ENCODE measurements at regions not wholly inside any gene's neighbourhood (a gene's known extent, or its start where the extent isn't known, plus 50 kb on each side); places are given as distances from the start of the nearest gene placed in this dataset.

DNA sequence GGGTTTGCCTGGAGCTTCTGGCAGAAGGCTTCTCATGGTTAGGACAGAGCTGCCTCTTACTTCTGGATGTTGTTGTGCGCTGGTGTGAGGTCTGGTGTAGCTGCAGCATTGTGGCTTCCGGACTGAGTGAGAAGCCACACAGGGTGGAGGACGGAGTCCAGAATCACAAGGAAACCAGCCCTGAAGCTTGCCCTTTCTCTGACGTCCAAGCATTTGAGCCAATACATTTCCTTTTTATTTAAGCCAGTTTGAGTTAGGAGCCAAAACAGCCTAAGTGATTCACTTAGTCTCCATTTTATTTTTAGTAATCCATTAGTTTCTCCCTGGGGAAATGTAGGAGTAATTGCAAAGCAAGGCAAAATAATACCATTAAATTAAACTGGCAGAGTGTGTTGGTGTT is 402.4 kb upstream of the RGS6 start:
- peaks cover 26% of the 10 kb centered on the region; the same call in 1 of the 2 replicates for H3K36me3 ChIP-seq (ENCODE audit: insufficient read depth, low read length)
- peaks cover 23% of the 10 kb centered on the region for H3K4me1 ChIP-seq (ENCODE audit: insufficient read depth, low read length, poor library complexity, severe bottlenecking)
- H2AFZ ChIP-seq (ENCODE audit: low read length), result no peak overlapping the region
- H3K4me3 ChIP-seq (ENCODE audit: low read length, poor library complexity, severe bottlenecking), result no peak overlapping the region
- no peak overlapping the region for H3K4me2 ChIP-seq (ENCODE audit: low read depth, low read length, poor library complexity, severe bottlenecking)
- H3K9ac ChIP-seq (ENCODE audit: low read depth, low read length, poor library complexity, severe bottlenecking), result no peak overlapping the region
- no peaks in the 10 kb centered on the region for H3K9me3 ChIP-seq (ENCODE audit: insufficient read depth, low read depth, low read length)
- H4K20me1 ChIP-seq (ENCODE audit: insufficient read depth, low read length, poor library complexity, severe bottlenecking), result no peaks in the 10 kb centered on the region
- H3K9me2 ChIP-seq (replicated peaks; ENCODE audit: low read depth, low read length), result no peaks in the 10 kb centered on the region
- H3K27me3 ChIP-seq (ENCODE audit: insufficient read depth, low read length, poor library complexity, severe bottlenecking), result no peaks in the 10 kb centered on the region
- no peaks in the 10 kb centered on the region for H3F3A ChIP-seq (ENCODE audit: low read depth)
- no peak for TF ChIP-seq EZH2phosphoT487 (IDR thresholded peaks at IDR 0.05; ENCODE audit: borderline replicate concordance)
- TF ChIP-seq, protein P1, sequence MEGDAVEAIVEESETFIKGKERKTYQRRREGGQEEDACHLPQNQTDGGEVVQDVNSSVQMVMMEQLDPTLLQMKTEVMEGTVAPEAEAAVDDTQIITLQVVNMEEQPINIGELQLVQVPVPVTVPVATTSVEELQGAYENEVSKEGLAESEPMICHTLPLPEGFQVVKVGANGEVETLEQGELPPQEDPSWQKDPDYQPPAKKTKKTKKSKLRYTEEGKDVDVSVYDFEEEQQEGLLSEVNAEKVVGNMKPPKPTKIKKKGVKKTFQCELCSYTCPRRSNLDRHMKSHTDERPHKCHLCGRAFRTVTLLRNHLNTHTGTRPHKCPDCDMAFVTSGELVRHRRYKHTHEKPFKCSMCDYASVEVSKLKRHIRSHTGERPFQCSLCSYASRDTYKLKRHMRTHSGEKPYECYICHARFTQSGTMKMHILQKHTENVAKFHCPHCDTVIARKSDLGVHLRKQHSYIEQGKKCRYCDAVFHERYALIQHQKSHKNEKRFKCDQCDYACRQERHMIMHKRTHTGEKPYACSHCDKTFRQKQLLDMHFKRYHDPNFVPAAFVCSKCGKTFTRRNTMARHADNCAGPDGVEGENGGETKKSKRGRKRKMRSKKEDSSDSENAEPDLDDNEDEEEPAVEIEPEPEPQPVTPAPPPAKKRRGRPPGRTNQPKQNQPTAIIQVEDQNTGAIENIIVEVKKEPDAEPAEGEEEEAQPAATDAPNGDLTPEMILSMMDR (conservative IDR thresholded peaks at IDR 0.05; ENCODE audit: low read length), result no peak
- H3K79me2 ChIP-seq (ENCODE audit: insufficient read depth, low read length), result peaks cover 44% of the 10 kb centered on the region

DNA sequence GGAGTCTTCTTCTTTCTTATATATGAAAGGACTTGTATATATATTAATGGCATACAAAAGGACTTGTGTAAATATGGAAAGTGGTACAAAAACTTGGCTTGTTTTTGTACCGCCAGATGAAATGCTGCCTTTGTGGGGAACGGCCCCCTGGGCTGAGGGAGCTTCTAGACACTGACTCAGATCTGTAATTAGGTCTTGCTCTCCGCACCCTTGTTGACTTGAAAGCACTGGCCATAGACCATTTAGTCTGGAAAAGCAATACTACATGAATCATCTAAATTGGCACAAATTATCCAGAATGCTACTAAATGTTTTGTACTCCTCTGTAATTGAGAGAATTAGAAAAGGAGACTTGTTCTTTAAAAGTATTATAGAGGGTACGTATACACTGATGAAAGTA is 399.9 kb upstream of the RGS6 start:
- no peaks in the 10 kb centered on the region for H4K20me1 ChIP-seq (ENCODE audit: insufficient read depth, low read length, poor library complexity, severe bottlenecking)
- H3K9me2 ChIP-seq (replicated peaks; ENCODE audit: low read depth, low read length), result no peaks in the 10 kb centered on the region
- H3K9ac ChIP-seq (ENCODE audit: low read depth, low read length, poor library complexity, severe bottlenecking), result no peak overlapping the region
- no peaks in the 10 kb centered on the region for H3F3A ChIP-seq (ENCODE audit: low read depth)
- H3K4me2 ChIP-seq (ENCODE audit: low read depth, low read length, poor library complexity, severe bottlenecking), result no peak overlapping the region
- peaks cover 26% of the 10 kb centered on the region; the same call in 1 of the 2 replicates for H3K36me3 ChIP-seq (ENCODE audit: insufficient read depth, low read length)
- H3K27me3 ChIP-seq (ENCODE audit: insufficient read depth, low read length, poor library complexity, severe bottlenecking), result no peaks in the 10 kb centered on the region
- H3K9me3 ChIP-seq (ENCODE audit: insufficient read depth, low read depth, low read length), result no peaks in the 10 kb centered on the region
- no peak overlapping the region for H2AFZ ChIP-seq (ENCODE audit: low read length)
- TF ChIP-seq, protein P1 (conservative IDR thresholded peaks at IDR 0.05; ENCODE audit: low read length), result no peak
- TF ChIP-seq EZH2phosphoT487 (IDR thresholded peaks at IDR 0.05; ENCODE audit: borderline replicate concordance), result no peak
- no peak overlapping the region for H3K4me3 ChIP-seq (ENCODE audit: low read length, poor library complexity, severe bottlenecking)
- H3K79me2 ChIP-seq (ENCODE audit: insufficient read depth, low read length), result peaks cover 47% of the 10 kb centered on the region
- peaks cover 32% of the 10 kb centered on the region for H3K4me1 ChIP-seq (ENCODE audit: insufficient read depth, low read length, poor library complexity, severe bottlenecking)

DNA sequence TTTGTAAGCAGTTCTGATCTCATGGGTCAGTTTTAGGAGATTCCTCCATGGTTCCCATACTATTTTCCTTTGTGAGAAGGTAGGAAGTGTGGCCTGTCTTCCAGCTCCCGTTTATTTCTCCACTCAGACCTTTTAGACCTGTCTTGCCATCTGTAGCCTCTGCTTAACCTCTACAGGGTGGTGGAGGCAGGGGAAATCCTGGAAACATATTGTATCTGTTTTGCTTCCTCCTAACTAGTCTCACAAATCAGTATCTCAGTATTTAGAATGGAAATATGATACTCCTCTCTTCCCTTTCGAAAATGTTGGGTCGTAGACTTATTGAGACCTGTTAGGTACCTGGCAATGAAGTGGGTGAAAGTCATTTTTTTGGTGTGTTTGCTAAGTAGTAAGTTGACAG is 399.4 kb upstream of the RGS6 start:
- no peaks in the 10 kb centered on the region for H4K20me1 ChIP-seq (ENCODE audit: insufficient read depth, low read length, poor library complexity, severe bottlenecking)
- H3K27me3 ChIP-seq (ENCODE audit: insufficient read depth, low read length, poor library complexity, severe bottlenecking), result no peaks in the 10 kb centered on the region
- H3K4me2 ChIP-seq (ENCODE audit: low read depth, low read length, poor library complexity, severe bottlenecking), result no peak overlapping the region
- H3K4me3 ChIP-seq (ENCODE audit: low read length, poor library complexity, severe bottlenecking), result no peak overlapping the region
- peaks cover 33% of the 10 kb centered on the region for H3K4me1 ChIP-seq (ENCODE audit: insufficient read depth, low read length, poor library complexity, severe bottlenecking)
- H3K79me2 ChIP-seq (ENCODE audit: insufficient read depth, low read length), result peaks cover 47% of the 10 kb centered on the region
- no peak overlapping the region for H2AFZ ChIP-seq (ENCODE audit: low read length)
- no peak for TF ChIP-seq EZH2phosphoT487 (IDR thresholded peaks at IDR 0.05; ENCODE audit: borderline replicate concordance)
- TF ChIP-seq, protein P1 (conservative IDR thresholded peaks at IDR 0.05; ENCODE audit: low read length), result no peak
- H3K9me2 ChIP-seq (replicated peaks; ENCODE audit: low read depth, low read length), result no peaks in the 10 kb centered on the region
- no peaks in the 10 kb centered on the region for H3F3A ChIP-seq (ENCODE audit: low read depth)
- H3K9ac ChIP-seq (ENCODE audit: low read depth, low read length, poor library complexity, severe bottlenecking), result no peak overlapping the region
- no peaks in the 10 kb centered on the region for H3K9me3 ChIP-seq (ENCODE audit: insufficient read depth, low read depth, low read length)
- peaks cover 26% of the 10 kb centered on the region; the same call in 1 of the 2 replicates for H3K36me3 ChIP-seq (ENCODE audit: insufficient read depth, low read length)

Data from Loucy (cell line).